Activated gamma-delta T cell (primary cell): ENCODE measurements at regions not wholly inside any gene's neighbourhood (a gene's known extent, or its start where the extent isn't known, plus 50 kb on each side); places are given as distances from the start of the nearest gene placed in this dataset.

Experiments
- DNase-seq: peaks from one replicate; lab custom pipeline; 2025; lab: John Stamatoyannopoulos, UW

DNA sequence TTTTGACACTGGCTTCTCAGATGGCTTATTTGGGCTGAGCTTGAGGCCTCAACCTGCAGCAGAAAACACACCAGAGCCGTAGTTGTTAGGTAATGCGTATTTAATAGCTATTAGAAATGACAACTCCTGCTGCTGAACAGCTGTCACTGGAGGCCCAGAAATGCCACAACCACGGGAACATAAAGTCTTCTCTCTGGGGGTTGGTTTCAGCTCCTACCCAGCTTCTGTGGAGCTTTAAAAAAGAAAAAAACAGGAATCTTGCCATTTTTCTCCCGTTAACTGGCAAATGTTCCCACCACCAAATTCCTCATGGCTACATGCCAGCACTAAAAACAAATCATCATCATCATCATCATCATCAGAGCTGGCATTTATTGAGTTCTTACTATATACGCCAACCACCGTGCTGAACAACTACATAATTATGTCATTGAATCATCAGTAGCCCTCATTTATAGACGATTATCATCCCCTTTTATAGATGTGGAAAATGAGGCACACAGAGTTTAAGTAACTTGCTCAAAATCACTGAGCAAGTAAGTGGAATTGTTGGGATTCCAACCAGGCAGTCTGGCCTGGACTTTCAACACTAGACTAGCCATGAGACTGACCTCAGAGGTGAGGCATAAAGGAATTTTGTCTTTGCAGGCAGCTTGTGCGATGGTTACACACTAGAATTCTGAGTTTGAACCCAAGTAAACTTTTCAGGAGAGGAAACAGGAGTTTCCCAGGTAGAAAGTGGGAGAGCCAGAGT lies 185.3 kb upstream of the WWC1 start:
- no peak for DNase-seq

DNA sequence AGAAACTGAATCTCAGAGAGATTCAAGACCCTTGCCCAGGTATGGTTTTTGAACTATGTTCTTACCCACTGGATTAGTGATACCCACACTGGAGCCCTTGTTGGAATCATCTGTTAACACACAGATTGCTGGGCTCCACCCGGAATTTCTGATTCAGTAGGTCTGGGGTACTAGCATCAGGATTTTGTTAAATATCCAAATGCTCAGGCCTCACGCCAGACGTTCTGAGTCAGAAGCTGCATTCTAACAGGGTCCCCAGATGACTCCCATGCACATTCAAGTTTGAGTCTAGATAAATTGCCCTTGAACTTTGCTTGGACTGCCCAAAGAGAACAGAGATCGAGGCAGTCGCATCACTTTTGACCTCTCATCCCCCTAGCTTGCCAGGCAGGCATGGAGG lies 182.0 kb upstream of the WWC1 start:
- no peak for DNase-seq

DNA sequence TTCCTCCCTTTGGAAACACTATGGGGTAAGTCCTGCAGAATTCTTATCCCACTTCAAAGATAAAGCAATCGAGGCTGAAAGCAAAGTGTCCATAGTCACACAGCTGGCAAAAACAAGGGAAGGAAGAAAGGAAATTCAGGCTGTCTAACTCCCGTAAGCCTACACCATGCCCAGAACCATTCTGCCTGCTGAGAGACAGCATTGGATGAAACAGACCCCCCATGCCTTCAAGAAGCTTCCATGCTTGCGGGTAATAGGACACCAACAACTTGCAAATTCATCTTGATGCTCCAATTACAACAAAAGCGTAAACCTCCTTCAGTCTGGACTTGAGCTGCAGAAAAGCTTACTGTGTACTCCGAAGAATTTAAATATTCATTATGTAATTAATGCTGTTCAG lies 181.1 kb upstream of the WWC1 start:
- DNase-seq: no peak

DNA sequence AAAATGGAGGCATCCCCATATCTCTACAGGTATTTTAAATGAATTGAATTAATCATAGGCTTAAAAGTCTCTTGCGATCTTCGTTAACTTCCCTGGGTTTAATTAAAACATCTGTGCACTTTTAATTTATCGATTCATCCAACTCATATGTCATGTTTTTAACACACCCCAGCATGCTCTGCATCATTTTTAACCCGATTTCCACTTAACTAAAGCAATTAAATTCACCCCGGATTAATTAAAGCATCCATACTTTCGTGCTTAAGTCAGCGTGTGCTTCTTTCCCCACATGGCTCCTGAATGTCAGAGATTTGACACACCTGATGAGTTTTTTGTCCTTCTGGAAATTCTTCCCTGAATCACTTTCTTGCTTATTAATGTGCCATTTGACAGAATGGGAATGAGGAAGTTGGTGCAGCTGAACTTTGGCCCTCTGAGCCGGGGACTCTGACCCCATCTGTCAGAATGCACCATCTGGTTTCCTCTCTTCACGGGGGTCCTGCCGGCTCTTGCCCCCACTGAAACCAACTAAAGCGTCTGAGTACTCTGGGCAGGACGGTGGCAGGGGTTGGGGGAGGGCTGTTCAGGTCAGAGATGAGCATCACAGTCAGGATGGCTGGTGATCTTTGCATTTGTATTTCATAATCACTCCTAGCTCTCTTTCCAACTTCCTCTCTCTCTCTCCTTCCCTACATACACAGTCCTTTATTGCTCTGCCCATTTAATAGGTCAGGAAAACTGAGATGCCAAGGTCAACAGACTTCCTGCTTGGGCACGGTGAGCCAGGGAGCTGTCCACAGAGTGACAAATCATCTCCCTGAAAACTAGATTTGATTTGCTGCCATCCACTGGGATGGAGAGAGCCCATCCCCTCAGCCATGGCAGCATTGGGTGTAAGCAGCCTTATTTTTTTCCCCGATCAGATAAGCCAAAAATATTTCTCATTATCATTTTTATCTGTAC lies 180.3 kb upstream of the WWC1 start:
- no peak for DNase-seq

DNA sequence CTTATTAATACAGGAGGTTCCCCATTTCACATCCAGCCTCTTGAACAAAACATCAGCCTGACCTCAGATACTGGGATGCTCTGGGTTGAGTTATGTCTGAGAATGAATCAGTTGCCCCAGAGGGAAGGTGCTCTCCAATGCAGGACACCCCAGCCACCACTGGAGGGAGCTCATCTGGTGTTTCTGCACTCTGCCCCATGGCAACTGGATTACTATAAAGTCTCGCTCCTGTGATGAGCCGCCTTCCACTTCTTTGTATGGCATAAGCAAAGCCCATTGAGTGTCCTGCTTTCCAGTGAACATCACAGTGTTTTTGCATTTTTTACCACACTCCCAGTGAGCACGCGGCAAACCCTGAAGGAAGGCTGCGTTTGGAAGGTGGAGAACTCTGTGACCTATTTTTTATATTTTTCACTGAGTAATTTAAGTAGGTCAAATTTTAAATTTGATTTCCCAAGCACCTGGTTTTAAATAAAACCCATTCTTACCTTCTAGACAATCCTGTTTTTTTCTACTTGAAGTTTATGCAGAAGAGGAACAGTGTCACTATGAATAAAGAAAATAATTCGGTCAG lies 176.9 kb upstream of the WWC1 start:
- DNase-seq: no peak

DNA sequence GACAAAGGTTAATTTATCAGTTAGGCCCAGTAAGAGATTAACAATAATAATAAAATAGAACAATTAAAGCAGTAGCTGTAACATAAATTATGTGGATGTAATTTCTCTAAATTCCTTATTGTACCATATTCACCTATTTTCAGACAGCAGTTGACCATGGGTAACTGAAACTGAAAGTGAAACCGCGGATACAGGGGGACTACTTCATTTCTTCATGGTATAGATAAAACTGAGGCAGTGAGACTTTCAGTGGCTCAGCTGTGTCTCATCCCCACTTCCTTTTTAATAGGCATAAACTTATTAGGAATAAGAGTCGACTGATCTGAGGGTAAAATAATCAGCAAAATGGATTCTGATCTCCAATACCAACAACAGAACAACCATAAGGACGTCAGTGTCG lies 174.0 kb upstream of the WWC1 start:
- no peak for DNase-seq

DNA sequence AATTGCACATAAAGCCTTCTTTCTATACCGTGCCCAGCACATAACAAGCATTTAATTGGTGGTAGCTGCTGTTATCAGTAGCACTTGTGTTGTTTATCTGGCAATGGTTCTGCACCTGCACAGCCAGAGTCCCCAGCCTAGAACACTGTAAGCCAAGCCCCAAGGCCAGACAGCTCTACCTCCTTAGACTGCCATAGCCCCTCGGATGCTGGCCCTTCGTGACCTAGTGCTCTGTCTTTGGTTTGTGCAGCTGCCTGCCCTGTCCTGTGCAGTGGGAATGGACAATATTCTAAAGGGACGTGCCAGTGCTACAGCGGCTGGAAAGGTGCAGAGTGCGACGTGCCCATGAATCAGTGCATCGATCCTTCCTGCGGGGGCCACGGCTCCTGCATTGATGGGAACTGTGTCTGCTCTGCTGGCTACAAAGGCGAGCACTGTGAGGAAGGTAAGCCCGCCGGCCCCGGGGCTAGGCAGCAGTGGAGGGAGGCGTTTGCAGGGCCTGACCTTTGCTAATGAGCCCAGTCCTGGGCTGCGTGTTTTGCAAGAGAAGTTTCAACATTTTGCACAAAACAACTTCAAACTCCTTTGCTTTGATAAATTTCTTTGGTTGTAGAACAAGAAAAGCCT lies 173.3 kb upstream of the WWC1 start:
- DNase-seq: no peak

DNA sequence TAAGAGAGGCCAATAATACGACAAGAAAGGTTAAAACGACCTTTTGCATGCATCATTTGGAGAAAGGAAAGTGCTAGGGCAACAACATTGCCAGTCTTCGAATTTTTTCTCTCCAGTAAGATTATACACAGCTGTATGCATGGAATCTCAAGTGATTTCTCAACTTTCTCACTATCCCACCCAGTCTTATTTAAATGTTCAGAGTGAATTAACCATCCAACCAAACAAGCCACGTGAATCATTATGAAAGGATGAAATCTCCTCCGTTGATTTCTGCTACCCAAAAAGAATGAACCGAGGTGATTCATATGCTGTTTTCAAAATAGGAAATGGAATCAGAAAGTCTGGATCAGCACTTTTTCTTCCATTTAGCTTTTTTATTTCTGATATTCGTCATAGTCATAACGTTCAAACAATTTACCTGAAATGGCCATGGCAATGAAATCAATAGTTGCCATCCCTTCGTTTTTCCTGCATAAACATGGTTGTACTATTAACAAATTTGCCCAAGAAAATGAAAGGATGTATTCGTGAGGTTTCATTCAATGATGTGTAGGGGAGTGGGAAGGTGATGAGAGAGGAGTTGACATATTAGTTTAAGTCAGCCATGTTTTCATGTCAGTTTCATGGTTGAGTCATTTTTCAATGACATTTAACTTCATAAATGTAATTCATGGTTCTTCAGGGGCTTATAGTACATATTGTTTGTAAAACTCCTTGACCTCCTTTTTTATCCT lies 170.9 kb upstream of the WWC1 start:
- DNase-seq: no peak

DNA sequence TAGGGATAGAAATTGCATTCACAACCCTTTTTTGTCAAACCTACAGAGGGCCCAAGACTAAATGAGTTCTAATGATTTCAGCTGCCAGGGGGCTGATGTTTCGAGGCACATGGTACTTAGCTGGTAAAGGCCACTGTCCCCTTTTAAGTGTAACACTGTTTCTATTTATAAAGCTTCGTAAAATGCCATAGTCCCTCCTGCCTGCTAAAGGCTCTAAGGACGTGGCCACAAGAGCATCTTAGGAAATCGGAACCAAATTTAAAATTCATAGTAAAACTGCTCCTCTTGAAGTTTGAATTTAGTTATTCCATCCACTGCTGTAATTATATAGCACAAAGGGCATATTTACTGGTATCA lies 170.3 kb upstream of the WWC1 start:
- DNase-seq: no peak

DNA sequence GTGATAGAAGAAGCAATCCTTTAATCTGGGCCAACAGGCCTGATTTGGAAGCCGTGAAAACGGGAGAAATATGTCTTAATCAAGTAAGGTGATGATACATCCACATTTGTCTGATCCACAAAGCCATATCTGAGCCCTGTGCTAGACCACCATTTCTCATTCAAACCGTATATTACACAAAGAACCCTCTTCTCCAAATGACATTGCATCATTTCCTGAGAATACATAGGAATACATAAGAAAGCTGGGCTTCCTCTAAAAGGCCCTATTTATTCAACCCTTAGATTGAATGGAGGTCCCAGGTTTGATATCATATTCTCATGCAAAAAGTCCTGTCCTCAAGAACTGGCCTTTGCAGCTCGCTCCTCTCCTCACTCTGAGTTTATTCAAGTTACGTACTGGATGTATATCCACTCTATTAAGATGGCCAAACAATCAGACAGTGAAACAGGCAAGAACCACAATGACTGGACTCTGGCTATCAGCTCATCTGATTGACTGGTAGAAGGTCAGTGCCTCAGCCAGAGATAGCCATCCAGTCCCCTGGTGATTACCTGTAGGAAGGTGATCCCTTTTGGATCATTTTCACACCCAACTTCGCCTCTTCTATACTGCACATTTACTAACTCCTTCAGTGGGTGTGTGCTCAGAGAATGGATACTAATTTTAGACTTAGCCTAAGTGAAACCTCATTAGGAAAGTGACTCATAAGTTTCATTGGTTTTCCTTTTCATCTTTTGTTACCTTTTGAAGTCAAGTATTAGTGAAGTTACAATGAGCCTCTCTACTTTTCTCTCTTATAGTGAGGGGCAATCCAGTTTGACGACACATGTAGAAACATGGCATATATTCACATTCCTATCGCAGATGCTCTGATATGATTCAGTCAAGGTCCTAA lies 167.6 kb upstream of the WWC1 start:
- DNase-seq: no peak

DNA sequence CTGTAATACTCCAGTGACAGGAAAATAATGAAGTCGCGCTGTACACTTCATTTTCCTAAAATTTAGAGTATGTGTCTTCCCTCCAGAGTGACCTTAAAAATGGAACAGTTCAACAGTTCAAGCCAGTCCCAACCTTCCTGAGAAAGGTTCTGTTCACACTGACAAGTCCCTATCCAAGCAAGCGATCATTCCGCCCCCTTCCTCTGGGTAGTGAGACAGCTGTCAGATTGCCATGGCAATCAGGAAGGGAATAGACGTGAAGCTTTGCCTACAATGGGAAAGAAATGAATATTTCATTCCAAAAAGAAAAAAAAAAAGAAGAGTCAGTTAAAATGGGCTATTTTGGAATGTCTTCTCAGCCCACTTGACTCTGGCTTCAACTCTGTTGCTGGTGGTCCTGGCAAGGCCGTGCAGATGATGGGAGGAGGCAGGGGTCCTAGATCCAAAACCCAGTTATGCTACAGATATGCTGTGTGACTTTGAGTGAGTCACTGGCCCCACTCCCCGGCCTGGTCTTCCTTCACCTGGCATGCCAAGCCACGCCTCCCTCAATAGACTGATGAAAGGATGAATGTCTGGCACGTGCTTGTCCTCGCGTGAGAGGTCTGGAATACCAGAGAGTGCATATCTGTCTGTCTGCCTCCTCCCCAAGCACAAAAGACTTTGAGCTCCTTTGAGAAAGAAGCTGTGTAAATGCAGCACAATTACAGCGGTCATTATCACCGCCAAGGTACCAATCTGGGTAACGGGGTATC lies 165.8 kb upstream of the WWC1 start:
- no peak for DNase-seq

DNA sequence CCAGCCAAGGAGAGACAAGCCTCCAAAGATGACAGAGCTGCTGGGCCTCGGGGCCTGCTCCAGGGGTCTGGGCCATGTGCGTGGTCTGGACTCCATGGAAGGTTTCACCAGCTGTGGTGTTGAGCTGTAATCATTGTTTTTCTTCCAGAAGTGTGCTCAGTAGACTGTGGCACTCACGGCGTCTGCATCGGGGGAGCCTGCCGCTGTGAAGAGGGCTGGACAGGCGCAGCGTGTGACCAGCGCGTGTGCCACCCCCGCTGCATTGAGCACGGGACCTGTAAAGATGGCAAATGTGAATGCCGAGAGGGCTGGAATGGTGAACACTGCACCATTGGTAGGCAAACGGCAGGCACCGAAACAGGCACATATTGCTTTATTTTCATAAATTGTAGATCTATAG lies 164.8 kb upstream of the WWC1 start:
- DNase-seq: no peak

DNA sequence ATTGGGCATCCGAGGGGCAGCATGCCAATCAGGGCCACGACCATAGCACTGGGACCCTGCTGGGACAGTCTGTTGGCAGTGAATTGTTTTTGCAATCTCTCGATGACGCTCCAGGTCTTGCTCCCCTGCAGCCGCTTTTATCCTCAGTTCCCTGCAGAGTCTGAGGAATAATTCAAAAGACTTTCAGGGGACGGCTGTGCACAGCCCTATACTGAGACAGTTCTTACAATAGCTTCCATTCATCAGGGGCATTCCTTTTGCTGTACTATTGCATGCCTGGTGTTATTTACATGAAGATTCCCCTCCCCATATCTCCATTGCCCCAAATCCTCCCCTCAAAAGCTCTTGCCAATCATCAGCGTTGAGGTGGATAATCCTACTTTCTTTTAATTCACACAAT lies 163.3 kb upstream of the WWC1 start:
- no peak for DNase-seq

DNA sequence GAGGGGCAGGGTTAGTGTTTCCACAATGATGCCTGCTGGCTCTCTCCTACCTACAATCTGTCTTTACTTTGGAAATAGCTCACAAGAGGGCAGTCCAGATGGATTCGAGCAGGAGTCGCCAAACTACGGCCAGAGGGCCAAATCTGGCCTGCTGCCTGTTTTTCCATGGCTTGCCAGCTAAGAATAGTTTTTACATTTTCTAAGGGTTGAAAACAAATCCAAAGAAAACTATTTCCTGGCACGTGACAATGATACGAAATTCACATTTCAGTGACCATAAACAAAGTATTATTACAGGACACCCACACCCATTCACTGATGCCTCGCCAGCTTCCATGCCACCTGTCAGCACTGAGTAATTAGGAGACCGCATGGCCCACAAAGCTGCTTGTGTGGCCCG lies 162.9 kb upstream of the WWC1 start:
- DNase-seq: no peak

DNA sequence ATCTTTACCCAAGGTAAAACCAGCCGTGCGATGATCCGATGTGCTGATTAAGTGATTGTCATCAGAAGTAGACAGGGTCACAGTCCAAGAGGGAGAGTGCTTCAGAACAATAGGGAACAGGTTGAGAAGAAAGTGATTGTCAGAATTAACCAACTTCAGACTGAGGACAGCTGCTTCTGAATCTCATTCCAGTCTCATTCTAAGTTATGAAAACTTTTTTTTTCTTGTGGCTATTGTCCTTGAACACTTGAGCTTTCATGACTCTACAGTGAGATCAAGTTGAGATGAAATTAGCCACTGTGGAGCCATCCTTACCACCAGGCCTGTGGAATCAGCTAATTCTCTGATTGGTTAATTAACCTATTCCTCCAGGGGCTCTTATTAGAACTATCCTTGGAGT lies 159.9 kb upstream of the WWC1 start:
- no peak for DNase-seq

DNA sequence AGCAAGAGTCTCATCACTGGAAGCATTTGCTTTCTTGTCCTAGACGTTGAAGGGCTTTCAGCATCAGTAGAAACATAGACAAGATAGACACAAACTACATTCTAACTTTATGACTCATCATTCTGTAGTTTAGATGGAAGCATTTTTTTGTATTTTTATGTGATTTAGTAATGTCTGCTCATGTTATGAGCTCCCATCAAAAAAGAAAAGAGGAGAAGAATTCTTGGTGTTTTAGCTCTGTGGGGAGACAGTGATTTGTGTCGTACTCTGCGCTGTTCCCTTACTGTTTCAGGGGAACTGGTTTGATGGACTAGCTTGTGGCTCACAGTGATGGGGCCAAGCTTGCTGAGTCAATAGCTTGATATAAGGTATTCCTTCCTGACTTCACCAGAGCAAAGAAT lies 159.2 kb upstream of the WWC1 start:
- DNase-seq: no peak

DNA sequence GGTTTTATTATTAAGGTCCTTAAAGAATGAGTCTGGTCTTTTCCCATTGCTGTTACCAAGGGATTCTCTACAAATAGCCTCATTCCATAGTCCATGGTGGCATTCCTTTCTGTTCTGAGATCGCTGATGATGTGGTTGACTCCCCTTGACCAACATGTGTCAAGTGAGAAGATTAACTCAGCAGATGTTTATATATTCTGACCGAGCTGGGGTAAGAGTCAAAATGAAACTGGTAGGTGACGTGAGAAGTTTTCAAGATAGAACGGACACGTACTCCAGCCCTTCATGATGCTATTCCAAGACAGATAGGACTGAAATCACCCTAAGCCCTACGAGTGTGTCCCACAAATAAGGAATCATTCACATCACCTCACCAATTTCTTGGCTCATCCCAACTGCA lies 155.5 kb upstream of the WWC1 start:
- no peak for DNase-seq

DNA sequence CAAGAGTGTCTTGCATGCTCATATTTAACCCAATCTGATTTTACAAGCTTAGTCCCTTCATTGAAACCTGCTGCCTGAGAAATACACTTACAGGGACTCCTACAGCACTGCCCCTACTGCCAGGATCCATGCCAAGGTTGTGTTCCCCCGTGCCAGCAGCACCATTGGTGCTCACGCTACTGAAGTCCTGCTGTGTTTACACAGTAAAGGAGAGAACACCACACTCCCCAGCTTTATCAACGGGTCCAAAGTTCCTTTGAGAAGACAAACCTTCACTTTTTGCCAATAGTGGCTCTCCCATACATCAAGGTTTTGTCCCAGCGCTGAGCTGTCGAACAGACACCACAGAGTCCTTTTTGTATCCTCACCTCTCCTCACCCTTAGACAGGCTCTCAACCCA lies 155.1 kb upstream of the WWC1 start:
- DNase-seq: no peak

DNA sequence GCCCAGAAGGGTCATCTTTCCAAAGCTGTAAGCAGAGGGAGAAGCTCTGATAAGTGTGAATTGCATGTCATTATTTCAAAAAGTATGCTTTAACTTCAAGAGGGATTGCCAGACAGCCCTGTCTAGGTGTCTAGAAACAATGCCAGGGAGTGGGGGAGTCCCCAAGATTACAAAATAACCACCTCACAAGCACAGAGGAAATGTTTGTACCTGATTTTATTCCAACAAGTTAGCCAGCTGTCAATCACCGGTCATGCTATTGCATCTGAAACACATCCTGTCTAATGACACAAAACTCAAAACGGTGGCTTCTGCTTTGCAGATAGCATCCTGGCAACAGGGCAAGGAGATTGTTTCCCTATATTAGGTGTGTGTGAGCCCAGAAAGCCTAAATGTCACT lies 154.2 kb upstream of the WWC1 start:
- DNase-seq: no peak

DNA sequence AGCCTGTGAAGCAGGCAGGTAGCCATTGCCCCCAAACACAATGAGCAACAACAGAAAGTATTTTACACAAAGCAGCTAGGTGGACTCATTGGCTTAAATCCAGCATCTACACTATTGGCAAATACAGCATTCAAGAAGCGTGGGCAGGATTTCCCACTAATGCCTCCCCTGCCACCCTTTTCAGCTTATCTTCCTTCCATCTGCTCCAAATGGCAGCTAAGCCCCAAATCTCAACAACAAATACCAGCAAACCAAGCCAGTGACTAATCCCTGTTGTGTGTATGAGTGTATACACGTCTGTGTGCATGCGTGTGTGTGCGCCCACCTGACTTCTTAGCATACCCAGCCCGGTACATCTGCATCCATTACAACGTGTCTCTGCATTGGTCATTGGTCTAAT lies 151.2 kb upstream of the WWC1 start:
- DNase-seq: no peak
